GM19239 (cell line): ENCODE measurements at regions not wholly inside any gene's neighbourhood (a gene's known extent, or its start where the extent isn't known, plus 50 kb on each side); places are given as distances from the start of the nearest gene placed in this dataset.
"Not testable (repeated sequence)": the region's sequence is repeated elsewhere in the genome, so short reads cannot be mapped to it uniquely, and the experiment has no call there.

Source experiments
- DNase-seq: peaks from one replicate; pipeline ENCODE4 v3.0.0; 2011; ENCODE audit warnings: low spot score; ENCODE audit not compliant: insufficient read length
- FAIRE-seq: peaks from 2 replicates; lab custom pipeline; 2011; peaks lifted over from hg19 to GRCh38; lab: Jason Lieb, UNC

- FAIRE-seq = no peak
- DNase-seq = no peak
Observed at GRCh38 chr10:9419757-9420156, 1365.3 kb downstream of the GATA3 start.

DNA sequence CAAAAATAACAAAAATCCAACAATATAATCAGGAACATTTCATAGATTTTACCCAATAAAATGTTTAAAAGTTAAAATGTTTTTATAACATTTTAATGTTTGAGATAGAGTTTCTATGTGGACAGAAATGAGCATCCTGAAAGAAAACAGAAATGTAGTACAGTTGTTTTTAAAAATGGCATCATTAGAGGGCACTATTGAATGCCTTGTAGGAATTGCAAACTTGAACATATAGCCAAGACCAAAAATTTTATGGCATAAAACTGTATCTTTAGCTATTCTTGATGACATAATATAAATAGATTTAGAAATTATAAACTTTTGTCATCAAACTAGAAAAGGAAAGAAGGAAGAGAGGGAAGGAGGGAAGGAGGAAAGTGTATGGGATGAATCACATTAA lies 1372.7 kb downstream of the GATA3 start:
- DNase-seq (no peak), FAIRE-seq (no peak)

GRCh38 chr10:9437131-9437530 lies 1382.6 kb downstream of the GATA3 start:
- DNase-seq (no peak), FAIRE-seq (no peak)

DNA sequence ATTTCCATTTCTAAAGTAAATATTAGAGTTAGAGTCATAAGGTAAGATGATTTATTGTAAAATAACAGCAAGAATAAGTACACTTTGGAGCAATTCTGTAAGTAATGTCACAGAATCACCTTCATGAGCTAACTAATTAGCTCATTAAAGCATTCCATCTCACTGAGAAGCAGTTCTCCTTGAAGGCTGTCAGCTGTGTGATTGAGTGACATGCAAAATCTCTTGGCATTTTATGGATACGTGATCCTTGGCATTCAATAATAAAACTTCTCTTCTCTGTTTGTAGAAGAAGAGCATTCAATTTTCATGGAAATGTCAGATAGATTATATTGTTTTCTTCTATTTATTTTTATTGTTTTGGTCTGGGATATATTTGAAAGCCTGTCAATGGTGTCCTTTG lies 1389.3 kb downstream of the GATA3 start:
- FAIRE-seq = no peak
- DNase-seq = no peak

DNA sequence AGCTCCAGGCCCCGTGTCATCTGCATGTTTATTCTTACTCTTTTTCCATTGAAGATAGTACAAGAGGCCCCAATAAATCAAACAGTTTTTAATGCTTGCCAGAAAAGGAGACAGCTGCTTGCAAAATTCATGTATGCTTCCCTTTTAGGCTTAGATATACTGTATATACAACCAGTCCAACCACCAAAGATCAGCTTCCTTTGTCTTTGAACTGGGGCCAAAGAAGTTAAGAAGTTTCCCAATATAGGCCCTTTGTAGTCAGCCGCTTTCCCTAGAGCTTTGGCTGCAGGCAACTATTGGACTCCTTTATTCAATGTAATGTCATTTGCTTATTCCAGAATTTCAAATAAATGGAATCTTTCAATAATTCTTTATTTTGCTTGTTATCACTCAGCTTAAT lies 1395.0 kb downstream of the GATA3 start:
- FAIRE-seq (no peak), DNase-seq (no peak)

GRCh38 chr10:9450801-9451200 lies 1396.3 kb downstream of the GATA3 start:
- no peak for DNase-seq
- FAIRE-seq = no peak

DNA sequence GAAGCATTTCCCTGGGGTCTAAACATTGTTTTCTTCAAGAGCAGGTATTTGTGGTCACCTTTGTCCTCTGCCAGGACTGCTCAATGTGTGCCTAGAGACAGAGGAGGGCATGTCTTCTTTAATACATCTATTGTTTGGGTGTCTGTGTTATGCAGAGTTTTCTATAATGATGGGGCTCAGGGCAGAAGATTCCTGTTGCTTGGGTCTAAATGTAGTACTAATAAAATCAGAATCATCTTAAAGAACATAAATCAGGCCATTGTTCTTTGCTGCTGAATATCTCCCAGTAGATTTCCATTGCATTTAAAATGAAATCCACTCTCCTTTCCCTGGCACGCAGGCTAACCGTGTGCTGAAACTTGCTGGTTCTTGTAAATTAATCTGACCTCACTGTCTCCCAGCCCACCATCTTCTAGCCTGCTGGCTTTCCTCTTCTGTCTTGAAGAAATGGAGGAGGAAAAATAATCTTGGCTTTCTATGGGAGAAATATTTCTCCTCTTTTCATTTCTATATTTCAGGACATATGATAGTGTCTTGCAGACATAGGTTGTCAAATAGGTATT lies 1396.8 kb downstream of the GATA3 start:
- FAIRE-seq (no peak), DNase-seq (no peak)

GRCh38 chr10:9452056-9452455 lies 1397.6 kb downstream of the GATA3 start:
- DNase-seq (no peak), FAIRE-seq (no peak)

GRCh38 chr10:9453871-9454270 lies 1399.4 kb downstream of the GATA3 start:
- FAIRE-seq, DNase-seq: not testable (repeated sequence)

DNA sequence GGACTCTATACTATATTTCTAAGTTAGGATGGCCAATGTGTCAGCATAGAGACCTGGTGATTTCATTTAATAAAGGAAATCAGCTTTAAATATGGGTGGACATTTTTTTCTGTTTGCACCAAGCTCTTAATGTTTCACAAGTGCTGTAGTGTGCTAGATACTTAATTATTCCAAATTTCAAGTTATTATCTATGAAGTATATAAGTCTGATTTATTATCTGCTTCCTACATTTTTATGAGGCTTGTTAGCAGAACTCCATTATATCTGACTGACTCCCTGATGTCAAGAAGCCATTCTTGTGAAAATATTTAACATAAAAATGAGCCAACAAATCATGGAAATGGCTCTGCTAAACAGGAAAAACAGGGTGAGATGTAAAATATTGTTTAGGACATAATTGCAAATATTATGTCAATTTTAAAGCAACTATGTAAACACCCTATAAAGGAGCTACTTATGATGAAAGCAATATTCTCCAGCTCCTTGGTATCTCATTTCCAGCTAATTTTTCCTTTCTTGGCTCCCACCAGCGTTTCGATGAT lies 1415.2 kb downstream of the GATA3 start:
- DNase-seq = no peak
- FAIRE-seq = no peak

DNA sequence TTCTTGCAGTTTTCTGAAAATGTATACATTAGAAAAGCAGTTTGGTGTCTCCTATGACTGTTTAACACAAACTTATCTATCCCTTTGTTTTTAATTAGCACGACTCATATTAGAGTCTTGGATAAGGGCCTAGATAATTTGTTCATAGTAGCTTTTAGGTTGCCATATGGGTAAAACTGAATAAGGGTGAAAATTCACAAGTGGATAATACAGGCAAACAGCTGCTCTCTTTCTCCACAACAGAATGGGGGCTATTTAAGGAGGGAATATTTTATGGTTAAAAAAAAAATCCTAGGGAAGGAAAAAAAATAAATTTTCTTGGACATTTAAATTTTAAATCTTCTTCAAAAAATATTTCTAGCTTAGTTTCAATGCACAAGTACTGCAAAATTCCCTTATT lies 1416.1 kb downstream of the GATA3 start:
- DNase-seq (no peak), FAIRE-seq (no peak)

GRCh38 chr10:9501944-9502343 lies 1447.5 kb downstream of the GATA3 start:
- DNase-seq (no peak), FAIRE-seq (no peak)

GRCh38 chr10:9504227-9504626 lies 1449.7 kb downstream of the GATA3 start:
- FAIRE-seq = no peak
- no peak for DNase-seq

GRCh38 chr10:9505546-9505945 lies 1451.1 kb downstream of the GATA3 start:
- DNase-seq (no peak), FAIRE-seq (no peak)

- no peak for DNase-seq
- FAIRE-seq = no peak
Observed at GRCh38 chr10:9508606-9509005, 1454.1 kb downstream of the GATA3 start.

- no peak for FAIRE-seq
- no peak for DNase-seq
Observed at GRCh38 chr10:9510626-9511025, 1456.1 kb downstream of the GATA3 start.

- DNase-seq = no peak
- FAIRE-seq = no peak
Observed at GRCh38 chr10:9515922-9516321, 1461.4 kb downstream of the GATA3 start.

- FAIRE-seq (no peak), DNase-seq (no peak)
Observed at GRCh38 chr10:9535744-9536143, 1481.3 kb downstream of the GATA3 start.

DNA sequence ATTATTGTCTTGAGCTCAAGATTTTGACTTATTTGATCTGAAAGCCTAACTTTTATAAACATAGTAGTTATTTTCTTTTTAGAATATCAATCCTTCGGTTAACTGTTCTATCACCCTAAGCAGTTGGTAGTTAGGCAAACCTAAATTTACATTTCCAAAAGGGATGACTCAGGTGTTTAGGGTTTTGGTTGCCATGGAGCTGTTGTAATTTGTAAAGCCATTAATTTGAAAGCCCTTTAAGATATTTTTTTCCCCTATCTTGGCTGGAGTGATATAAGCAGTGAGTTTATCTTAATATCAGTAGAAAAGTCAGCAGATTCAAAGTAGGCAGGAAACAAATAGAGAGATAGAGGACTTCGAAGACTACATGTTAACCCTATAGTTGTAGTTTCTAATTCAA lies 1472.6 kb upstream of the CELF2 start:
- FAIRE-seq = no peak

DNA sequence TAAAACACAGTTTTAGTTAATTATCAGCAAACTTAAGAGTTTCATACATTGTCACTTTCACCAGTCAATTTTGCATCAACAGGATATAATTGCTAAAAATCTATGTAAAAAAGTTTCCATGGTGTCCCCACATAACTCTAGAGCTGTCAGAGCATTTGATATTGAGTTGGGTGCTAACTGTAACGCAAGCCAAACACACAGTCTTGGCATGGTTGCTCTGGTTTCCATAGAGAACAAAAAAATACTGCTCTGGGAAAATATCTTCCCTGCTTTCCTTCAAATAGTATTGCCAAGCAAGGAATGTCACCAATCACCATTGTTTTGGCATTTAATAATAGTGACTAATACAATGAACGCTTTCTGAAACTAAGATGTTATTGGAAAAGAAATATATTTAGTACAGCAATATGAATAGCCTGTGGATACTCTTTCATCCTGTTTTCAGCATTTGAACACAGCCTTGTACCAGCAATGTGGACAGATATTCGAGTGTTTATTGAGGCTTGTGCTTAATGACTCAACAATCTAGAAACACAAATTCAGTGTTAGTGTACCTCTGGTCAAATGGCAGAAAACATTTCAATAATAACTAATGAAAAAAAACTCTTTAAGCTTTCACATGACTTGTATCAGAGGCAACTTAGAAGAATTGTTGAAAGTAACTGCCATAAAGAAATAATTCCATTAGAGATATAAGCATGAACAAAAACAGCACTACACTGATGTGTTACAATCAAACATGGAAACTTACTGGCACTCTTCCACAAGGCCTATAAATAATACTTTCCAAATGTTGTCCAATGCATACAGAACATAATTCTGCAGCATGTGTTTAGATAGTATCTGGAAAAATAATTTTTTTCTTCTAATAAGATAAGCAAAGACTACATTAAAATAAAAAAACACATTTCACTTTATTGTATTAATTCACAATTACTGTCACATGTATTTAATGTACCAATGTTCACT lies 1469.5 kb upstream of the CELF2 start:
- DNase-seq = no peak
- FAIRE-seq = no peak

More for the DNA sequence above, 1472.6 kb upstream of the CELF2 start:
- no peak for DNase-seq

GRCh38 chr10:9550810-9551209 lies 1466.9 kb upstream of the CELF2 start:
- FAIRE-seq (no peak), DNase-seq (no peak)
